BE2C (cell line): ENCODE measurements at regions not wholly inside any gene's neighbourhood (a gene's known extent, or its start where the extent isn't known, plus 50 kb on each side); places are given as distances from the start of the nearest gene placed in this dataset.

Experiments used
- DNase-seq: peaks from one replicate; pipeline ENCODE4 v3.0.0-alpha.2; 2020
- H3K27me3 ChIP-seq: fragments of 250-450 bp; sonication (Bioruptor Pico); 2 replicates; pipeline ENCODE4 v1.5.1; 2020; ENCODE audit warnings: mild to moderate bottlenecking
- H3K36me3 ChIP-seq: fragments of 250-450 bp; sonication (Bioruptor Pico); 2 replicates; pipeline ENCODE4 v1.5.1; 2020; ENCODE audit warnings: mild to moderate bottlenecking
- H3K4me1 ChIP-seq: fragments of 250-450 bp; sonication (Bioruptor Pico); 2 replicates; pipeline ENCODE4 v1.5.1; 2020
- H3K4me3 ChIP-seq: 2 replicates; pipeline ENCODE4 v1.5.1; 2011; ENCODE audit warnings: low read depth, low read length
- H3K9me3 ChIP-seq: fragments of 250-450 bp; sonication (Bioruptor Pico); 2 replicates; pipeline ENCODE4 v1.5.1; 2020
- CTCF ChIP-seq: IDR thresholded peaks from 2 replicates; pipeline ENCODE4 v1.5.1; 2012; ENCODE audit warnings: mild to moderate bottlenecking, low read depth, low read length

GRCh38 chr12:116398193-116398592 is 120.7 kb upstream of the MED13L start:
- DNase-seq, result no peak
- peaks cover 2% of the 10 kb centered on the region; the same call in 1 of the 2 replicates for H3K4me1 ChIP-seq
- no peaks in the 10 kb centered on the region for H3K36me3 ChIP-seq
- H3K27me3 ChIP-seq, result no peaks in the 10 kb centered on the region
- H3K4me3 ChIP-seq, result no peak overlapping the region
- TF ChIP-seq CTCF, result no peak
- H3K9me3 ChIP-seq, result no peaks in the 10 kb centered on the region; the same call in 1 of the 2 replicates

GRCh38 chr12:116399055-116399454 is 121.6 kb upstream of the MED13L start:
- H3K9me3 ChIP-seq, result no peaks in the 10 kb centered on the region; the same call in 1 of the 2 replicates
- no peak for TF ChIP-seq CTCF
- H3K27me3 ChIP-seq, result no peaks in the 10 kb centered on the region
- no peak overlapping the region for H3K4me3 ChIP-seq
- no peak for DNase-seq
- H3K36me3 ChIP-seq, result no peaks in the 10 kb centered on the region
- peaks cover 2% of the 10 kb centered on the region; the same call in 1 of the 2 replicates for H3K4me1 ChIP-seq

DNA sequence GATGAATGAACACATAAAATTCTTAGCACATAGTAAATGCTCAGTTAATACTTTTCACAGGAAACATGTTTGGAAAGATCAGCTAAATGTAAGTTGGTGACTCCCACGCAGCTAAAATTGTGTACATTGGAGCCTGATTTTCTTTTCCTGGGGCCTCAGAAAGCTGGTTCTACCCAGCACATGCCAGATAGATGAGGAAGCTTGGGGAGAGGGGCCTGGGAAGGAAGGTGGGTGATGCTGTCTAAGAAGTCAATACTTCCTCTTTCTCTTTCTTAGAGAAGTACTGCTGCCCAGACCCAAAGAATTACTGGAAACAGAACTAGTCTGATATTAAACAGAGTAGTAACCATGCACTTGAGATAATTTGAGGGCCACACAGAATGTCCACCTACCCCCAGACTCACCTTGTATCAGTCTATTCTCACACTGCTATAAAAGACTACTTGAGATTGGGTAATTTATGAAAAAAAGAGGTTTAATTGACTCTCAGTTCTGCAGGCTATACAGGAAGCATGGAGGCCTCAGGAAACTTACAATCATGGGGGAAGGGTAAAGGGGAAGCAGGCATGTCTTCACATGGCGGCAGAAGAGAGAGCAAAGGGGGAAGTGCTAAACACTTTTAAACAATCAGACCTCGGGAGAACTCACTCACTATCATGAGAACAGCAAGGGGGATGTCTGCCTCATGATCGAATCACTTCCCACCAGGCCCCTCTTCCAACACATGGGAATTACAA is 123.3 kb upstream of the MED13L start:
- no peak overlapping the region for H3K4me3 ChIP-seq
- TF ChIP-seq CTCF, result no peak
- H3K9me3 ChIP-seq, result no peaks in the 10 kb centered on the region; the same call in 1 of the 2 replicates
- no peak for DNase-seq
- H3K27me3 ChIP-seq, result no peaks in the 10 kb centered on the region
- H3K4me1 ChIP-seq, result peaks cover 2% of the 10 kb centered on the region; the same call in 1 of the 2 replicates
- no peaks in the 10 kb centered on the region for H3K36me3 ChIP-seq

GRCh38 chr12:116401565-116401964 is 124.1 kb upstream of the MED13L start:
- peaks cover 2% of the 10 kb centered on the region; the same call in 1 of the 2 replicates for H3K4me1 ChIP-seq
- H3K27me3 ChIP-seq, result no peaks in the 10 kb centered on the region
- TF ChIP-seq CTCF, result no peak
- H3K4me3 ChIP-seq, result no peak overlapping the region
- no peaks in the 10 kb centered on the region; the same call in 1 of the 2 replicates for H3K9me3 ChIP-seq
- no peaks in the 10 kb centered on the region for H3K36me3 ChIP-seq
- no peak for DNase-seq

- no peaks in the 10 kb centered on the region; the same call in 1 of the 2 replicates for H3K9me3 ChIP-seq
- peaks cover 2% of the 10 kb centered on the region; the same call in 1 of the 2 replicates for H3K4me1 ChIP-seq
- no peak for DNase-seq
- TF ChIP-seq CTCF, result no peak
- no peaks in the 10 kb centered on the region for H3K36me3 ChIP-seq
- no peaks in the 10 kb centered on the region for H3K27me3 ChIP-seq
- H3K4me3 ChIP-seq, result no peak overlapping the region
These were observed 124.9 kb upstream of the MED13L start for GRCh38 chr12:116402163-116402939.
